HG02870 (cell line): ENCODE measurements at regions not wholly inside any gene's neighbourhood (a gene's known extent, or its start where the extent isn't known, plus 50 kb on each side); places are given as distances from the start of the nearest gene placed in this dataset.

Source experiments
- ATAC-seq: cut with Tn5 transposase; IDR thresholded peaks from one replicate; pipeline ENCODE4 v1.9.1; 2021; ENCODE audit warnings: mild to moderate bottlenecking, moderate library complexity; ENCODE audit not compliant: unreplicated experiment

- no peak for ATAC-seq
Measured at GRCh38 chr17:79506150-79506870, 104.5 kb downstream of the RBFOX3 start.

DNA sequence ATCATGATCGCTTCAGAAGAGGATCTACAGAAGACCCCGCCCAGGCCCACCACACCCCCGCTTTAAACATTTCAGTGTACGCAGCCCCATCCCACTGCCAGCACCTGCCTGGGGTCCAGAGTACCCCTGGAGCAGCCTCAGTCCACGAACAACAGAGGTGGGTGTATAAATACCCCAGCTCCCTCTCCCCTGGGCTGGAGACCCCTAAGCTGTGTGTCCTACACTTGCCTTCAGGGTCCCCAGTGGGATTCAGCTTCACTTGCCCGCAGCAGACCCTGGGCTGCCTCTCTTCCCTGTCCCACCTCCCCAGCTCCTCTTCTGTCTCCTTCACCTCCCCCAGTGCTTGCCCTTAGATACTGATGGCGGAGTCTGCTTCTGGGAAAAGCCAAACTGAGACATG is 105.7 kb downstream of the RBFOX3 start:
- ATAC-seq, result no peak

- no peak for ATAC-seq
Measured at GRCh38 chr17:79504181-79504605, 106.7 kb downstream of the RBFOX3 start.

GRCh38 chr17:79503126-79503839 is 107.6 kb downstream of the RBFOX3 start:
- ATAC-seq, result no peak

DNA sequence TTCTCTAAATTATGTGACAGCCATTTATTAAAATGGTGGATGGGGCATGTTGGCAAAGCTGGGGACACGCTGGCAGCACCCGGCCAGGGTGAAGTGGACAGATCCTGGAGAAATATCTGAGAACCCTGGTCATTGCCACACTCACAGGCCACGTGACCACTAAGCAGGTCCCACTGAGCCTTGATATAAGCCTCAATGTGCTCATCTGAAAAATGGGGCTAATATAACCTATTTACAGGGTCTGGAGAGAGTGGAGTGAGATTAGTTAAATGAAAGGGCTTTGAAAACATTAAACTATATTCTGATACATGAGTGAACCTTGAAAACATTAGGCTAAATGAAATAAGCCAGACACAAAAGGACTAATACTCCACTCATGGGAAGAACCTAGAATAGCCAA is 108.9 kb downstream of the RBFOX3 start:
- no peak for ATAC-seq

GRCh38 chr17:79500745-79501618 is 109.9 kb downstream of the RBFOX3 start:
- ATAC-seq, result no peak

DNA sequence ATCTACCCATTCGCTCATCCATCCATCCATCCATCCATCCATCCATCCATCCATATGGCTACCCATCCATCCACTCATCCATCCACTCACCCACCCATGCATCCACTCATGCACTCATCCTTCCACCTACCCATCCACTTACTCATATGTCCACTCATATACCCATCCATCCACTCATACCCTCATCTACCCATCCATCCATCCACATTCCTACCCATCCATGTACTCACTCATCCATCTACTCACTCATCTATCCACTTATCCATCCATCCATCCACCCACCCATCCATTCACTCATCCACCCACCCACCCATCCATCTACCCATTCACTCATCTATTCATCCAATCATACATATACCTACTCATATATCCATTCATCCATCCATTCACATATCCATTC is 112.0 kb downstream of the RBFOX3 start:
- no peak for ATAC-seq

GRCh38 chr17:79497777-79498348 is 113.0 kb downstream of the RBFOX3 start:
- no peak for ATAC-seq

DNA sequence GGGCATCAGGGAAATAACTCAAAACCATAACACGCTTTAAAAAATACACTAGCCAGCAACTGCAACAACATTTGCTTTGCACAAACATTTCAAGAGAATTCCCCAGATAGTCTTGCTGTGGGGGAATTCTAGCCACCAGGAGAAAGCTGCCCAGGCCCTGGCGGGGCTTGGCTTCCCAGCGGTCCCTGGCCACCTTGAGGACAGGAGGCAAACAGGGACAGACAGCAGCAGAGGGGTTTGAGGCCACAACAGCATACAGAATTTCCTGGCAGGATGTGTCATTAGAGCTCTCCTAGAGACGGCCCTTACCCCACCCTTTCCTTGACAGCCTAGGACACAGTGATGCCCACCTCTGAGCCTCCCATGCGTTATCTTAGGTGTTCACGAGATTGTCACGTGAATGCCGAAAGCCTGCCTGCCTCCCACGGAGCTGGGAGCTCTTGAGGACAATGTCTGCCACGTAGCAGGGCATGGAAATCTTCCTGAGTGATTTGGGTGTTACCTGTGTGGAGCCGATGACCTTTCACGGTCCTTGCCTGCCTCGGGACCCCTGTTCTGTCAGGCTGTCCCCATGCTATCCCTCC is 114.3 kb downstream of the RBFOX3 start:
- no peak for ATAC-seq

DNA sequence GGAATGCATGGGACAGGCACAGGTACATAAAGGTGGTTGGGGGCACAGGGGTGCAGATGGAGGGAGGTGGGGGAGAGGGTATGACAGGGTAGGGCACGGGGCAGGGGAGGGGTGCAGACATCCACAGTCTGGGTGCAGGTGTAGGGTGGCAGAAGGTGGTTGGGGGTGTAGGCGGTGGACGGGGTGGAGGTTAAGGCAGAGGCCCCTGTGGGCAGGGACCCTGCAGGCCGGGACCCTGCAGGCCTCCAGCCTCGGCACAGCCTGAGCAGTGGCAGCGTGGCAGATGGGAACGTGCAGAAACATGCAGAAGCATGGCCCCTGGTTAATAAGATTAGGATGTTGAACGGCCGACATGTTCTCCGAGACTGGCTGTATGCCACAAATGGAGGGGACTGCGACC is 115.2 kb downstream of the RBFOX3 start:
- ATAC-seq, result no peak

GRCh38 chr17:79491006-79491405 is 119.8 kb downstream of the RBFOX3 start:
- no peak for ATAC-seq

GRCh38 chr17:79490530-79490929 is 120.3 kb downstream of the RBFOX3 start:
- ATAC-seq, result no peak

DNA sequence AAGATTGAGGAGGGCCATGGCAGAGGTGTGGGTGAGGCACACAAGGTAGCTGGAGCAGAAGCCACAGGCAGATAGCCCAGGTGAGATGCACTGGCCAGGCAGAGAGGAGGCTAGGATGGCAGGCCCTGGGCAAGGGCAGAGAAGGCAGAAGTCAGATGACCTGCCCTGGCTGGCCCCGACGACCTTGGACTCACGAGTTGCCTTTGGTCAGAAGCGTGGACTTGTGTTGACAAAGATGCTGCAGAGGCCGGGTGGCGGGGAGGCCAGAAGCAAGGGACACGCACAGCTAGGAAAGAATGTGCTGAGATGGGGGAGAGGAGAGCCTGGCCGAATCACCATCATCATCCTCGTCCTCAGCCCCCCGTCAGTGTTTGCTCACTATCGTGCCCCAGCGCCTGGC is 123.7 kb downstream of the RBFOX3 start:
- ATAC-seq, result no peak

DNA sequence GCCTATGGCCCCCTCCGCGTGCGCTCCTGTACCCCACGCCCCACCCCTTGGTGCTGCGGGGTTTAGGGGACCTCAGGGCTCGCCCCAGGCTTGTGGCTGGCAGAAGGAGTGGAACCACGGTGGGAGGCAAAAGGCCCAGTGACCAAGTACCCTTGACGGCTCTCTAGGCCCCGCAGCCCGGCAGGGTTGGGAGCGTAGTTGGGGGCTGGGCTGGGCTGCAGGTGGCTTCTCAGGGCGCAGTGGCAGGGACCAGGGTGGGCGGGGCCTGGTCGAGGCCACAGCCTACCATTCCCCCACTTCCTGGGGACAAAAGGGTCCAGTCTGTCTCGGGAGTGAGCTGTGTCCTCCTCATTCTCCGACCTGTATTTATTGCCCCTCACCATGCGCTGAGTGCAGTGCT is 124.9 kb downstream of the RBFOX3 start:
- ATAC-seq, result no peak

DNA sequence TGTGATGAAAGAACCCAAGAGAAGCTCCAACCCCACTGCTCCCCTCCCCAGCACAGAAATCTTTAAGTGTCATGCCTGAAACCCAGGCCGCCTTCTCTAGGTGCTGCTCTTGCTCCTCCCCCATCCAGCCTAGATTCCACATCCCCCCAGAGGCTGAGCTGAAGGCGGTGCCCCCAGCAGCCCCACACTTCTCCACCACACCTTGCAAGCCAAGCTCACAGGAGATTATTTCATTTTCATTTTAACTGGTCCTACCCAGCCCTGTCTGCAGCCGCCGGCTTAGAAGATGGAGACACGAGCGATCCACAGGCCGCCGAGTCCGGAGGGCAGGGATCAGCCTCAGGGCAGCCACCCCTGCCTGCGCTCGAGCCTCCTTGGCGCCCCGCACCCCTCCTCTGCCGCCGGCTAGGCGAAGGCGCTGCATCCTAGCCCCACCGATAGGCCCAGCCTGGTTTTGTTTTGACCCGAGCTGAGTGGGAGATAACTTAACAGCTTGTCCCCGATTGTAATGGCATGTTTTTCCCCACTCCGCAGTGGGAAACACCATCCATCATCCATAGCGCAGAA is 125.3 kb downstream of the RBFOX3 start:
- no peak for ATAC-seq

DNA sequence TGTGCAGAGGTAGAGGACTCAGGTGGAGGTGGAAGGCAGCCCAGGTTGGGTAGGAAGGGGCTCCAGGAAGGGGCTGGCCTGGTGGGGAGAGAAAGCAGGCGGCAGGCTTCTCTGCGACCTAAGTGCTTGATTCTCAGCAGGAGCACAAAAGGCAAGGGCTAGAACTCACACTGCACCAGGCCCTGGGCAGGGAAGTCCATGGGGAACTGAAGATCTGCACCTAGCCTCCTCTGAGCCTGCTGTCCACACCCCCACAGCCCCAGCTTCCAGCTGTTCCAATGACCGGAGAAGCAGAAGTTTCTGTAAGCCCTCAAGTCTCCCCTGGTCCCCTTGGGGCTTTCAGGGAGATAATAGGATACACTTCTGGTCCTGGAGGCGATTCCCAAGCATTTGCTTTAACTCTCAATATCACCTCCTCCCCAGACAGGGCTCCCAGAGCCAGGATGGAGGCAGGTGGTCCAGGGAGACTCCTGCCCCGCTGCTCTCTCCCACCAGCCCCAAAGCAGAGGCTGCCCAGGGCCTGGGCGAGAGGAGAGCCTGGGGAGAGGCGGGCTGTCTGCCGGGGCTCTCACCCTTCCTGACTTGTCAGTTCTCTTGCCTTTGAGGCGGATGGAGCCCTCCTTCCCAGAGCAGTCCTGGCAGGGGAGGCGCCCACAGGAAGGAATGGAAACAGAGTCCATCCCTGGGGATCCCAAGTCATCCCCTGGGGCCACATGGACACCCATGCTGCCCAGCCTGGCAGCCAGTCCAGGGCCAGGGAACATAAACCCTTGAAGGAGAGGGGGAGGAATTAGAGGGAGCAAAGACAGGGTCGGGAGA is 126.0 kb downstream of the RBFOX3 start:
- ATAC-seq, result no peak

GRCh38 chr17:79483842-79484241 is 127.0 kb downstream of the RBFOX3 start:
- no peak for ATAC-seq

- no peak for ATAC-seq
Measured at GRCh38 chr17:79482727-79483521, 127.9 kb downstream of the RBFOX3 start.

DNA sequence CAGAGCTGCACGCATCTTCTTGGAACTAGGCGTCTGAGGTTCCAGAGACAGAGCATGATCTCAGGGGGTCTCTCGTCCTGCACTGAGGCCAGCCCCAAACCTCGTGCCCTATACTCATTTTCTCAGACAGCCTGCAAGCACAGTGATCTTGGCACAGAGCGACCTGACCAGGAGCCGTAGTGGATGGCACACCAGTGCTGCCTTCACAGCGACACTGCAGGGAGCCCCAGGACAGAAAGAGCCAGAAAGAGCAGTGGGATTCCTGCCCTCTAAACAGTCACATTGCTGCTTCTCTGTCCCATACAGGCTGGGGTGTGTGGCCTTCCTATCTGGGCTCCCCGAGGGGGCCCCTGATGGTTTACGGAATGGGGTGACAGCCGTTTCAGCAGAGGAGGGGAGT is 131.0 kb downstream of the RBFOX3 start:
- no peak for ATAC-seq
